Thyroid gland (tissue), 4 donors: ENCODE measurements at regions not wholly inside any gene's neighbourhood (a gene's known extent, or its start where the extent isn't known, plus 50 kb on each side); places are given as distances from the start of the nearest gene placed in this dataset.

Experiments
- DNase-seq, 2 donors: peaks; one replicate each; pipeline ENCODE4 v3.0.0-alpha.2; 2019
- H3K27ac ChIP-seq, 3 donors: fragments of 200-600 bp; sonication (generic); 1 replicate in 2 of 3; 2 replicates in 1 of 3; pipeline ENCODE4 v1.5.1; 2016 to 2019; ENCODE audit warnings: mild to moderate bottlenecking in 1 of 3, moderate library complexity in 1 of 3
- H3K27me3 ChIP-seq: fragments of 200-600 bp; sonication (generic); one replicate; pipeline ENCODE4 v1.5.1; 2019
- H3K36me3 ChIP-seq, 2 donors: fragments of 200-600 bp; sonication (generic); one replicate each; pipeline ENCODE4 v1.5.1; 2016 to 2019
- H3K4me1 ChIP-seq, 2 donors: fragments of 200-600 bp; sonication (generic); one replicate each; pipeline ENCODE4 v1.5.1; 2017 to 2019
- H3K4me3 ChIP-seq, 3 donors: fragments of 200-600 bp; sonication (generic); replicated peaks in 1 of 3; 1 replicate in 2 of 3; 2 replicates in 1 of 3; pipeline ENCODE4 v1.5.1; 2016; ENCODE audit warnings: mild to moderate bottlenecking in 1 of 3
- H3K9me3 ChIP-seq: fragments of 200-600 bp; sonication (generic); one replicate; pipeline ENCODE4 v1.5.1; 2017
- POLR2A ChIP-seq, 2 donors: fragments of 450-650 bp; IDR thresholded peaks; one replicate each; pipeline ENCODE4 v1.6.1; 2017; ENCODE audit warnings: antibody characterized with exemption in 2 of 2, mild to moderate bottlenecking in 2 of 2, moderate library complexity in 1 of 2
- WGBS, 2 donors: methylation state at CpG; one replicate each; pipeline ENCODE4 v1.1.5; 2017; 5-methylcytosine and 5-hydroxymethylcytosine counted together
- intact Hi-C: fragments of 100-400 bp; cut with DNase I; formaldehyde crosslinking; loops from one replicate; pipeline ENCODE4 v1.15.1; 2023
- TF ChIP-seq, protein P1 (sequence below), 6 experiments: fragments of 200-600 bp in 3 of 6; fragments of 450-650 bp in 3 of 6; sonication (generic) in 3 of 6; IDR thresholded peaks; one replicate each; pipeline ENCODE4 v1.5.1; 2016 to 2019; ENCODE audit warnings: antibody characterized with exemption in 6 of 6, mild to moderate bottlenecking in 2 of 6, inconsistent platforms in 1 of 6, moderate library complexity in 1 of 6

- Histone ChIP-seq H3K4me1 (no peaks in the 10 kb centered on the region), H3K36me3 (no peaks in the 10 kb centered on the region), H3K27ac (no peak overlapping the region), H3K9me3 (no peaks in the 10 kb centered on the region), H3K4me3 (no peak overlapping the region), H3K27me3 (no peaks in the 10 kb centered on the region)
- intact Hi-C loops: no loop called here
- 88 to 92% methylated on average over 3 of the region's 3 CpGs for whole genome bisulfite sequencing, 2 donors
- TF ChIP-seq, protein P1, sequence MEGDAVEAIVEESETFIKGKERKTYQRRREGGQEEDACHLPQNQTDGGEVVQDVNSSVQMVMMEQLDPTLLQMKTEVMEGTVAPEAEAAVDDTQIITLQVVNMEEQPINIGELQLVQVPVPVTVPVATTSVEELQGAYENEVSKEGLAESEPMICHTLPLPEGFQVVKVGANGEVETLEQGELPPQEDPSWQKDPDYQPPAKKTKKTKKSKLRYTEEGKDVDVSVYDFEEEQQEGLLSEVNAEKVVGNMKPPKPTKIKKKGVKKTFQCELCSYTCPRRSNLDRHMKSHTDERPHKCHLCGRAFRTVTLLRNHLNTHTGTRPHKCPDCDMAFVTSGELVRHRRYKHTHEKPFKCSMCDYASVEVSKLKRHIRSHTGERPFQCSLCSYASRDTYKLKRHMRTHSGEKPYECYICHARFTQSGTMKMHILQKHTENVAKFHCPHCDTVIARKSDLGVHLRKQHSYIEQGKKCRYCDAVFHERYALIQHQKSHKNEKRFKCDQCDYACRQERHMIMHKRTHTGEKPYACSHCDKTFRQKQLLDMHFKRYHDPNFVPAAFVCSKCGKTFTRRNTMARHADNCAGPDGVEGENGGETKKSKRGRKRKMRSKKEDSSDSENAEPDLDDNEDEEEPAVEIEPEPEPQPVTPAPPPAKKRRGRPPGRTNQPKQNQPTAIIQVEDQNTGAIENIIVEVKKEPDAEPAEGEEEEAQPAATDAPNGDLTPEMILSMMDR (IDR thresholded peaks at IDR 0.05): no peak
- TF ChIP-seq POLR2A (IDR thresholded peaks at IDR 0.05): no peak
- no peak for DNase-seq
These were observed 73.1 kb downstream of the OXSM start for GRCh38 chr3:25863011-25863415.

DNA sequence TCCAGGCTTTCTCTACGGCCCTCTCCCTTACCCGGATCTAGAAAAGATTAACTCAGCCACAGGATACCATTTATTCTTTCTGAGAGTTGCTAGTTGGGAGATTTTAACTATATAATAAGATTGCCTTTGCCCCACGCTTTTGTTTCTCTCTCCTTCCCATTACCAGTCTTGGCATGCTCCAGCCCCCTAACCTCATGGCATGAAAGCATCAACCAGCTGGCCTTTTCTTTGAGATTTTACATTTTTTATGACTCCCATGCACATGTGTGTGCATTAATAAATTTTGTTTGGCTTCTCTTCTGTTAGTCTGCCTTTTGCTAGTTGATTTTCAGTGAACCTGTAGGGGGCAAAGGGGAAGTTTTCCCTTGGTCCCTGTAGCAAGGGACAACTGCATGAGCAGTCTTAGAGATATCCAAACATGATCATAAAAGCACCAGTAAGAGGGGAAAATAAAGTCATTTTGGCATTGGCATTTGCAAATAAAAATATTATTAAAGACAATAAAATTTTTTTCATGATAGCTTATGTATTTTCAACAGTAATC is 73.6 kb downstream of the OXSM start:
- Histone ChIP-seq H3K27ac (no peak overlapping the region), H3K36me3 (no peaks in the 10 kb centered on the region), H3K9me3 (no peaks in the 10 kb centered on the region), H3K4me3 (no peak overlapping the region), H3K4me1 (no peaks in the 10 kb centered on the region), H3K27me3 (no peaks in the 10 kb centered on the region)
- DNase-seq: no peak
- intact Hi-C loops: no loop called here
- 80 to 84% methylated on average over 3 of the region's 3 CpGs for WGBS, 2 donors
- TF ChIP-seq, protein P1 (IDR thresholded peaks at IDR 0.05): no peak
- no peak for TF ChIP-seq POLR2A (IDR thresholded peaks at IDR 0.05)

- Histone ChIP-seq H3K27me3 (no peaks in the 10 kb centered on the region), H3K4me3 (no peak overlapping the region), H3K9me3 (no peaks in the 10 kb centered on the region), H3K27ac (no peak overlapping the region), H3K36me3 (no peaks in the 10 kb centered on the region), H3K4me1 (no peaks in the 10 kb centered on the region)
- DNase-seq: no peak
- TF ChIP-seq POLR2A (IDR thresholded peaks at IDR 0.05): no peak
- TF ChIP-seq, protein P1 (IDR thresholded peaks at IDR 0.05): no peak
- intact Hi-C loops: no loop called here
These were observed 80.6 kb downstream of the OXSM start for GRCh38 chr3:25870452-25870851.

DNA sequence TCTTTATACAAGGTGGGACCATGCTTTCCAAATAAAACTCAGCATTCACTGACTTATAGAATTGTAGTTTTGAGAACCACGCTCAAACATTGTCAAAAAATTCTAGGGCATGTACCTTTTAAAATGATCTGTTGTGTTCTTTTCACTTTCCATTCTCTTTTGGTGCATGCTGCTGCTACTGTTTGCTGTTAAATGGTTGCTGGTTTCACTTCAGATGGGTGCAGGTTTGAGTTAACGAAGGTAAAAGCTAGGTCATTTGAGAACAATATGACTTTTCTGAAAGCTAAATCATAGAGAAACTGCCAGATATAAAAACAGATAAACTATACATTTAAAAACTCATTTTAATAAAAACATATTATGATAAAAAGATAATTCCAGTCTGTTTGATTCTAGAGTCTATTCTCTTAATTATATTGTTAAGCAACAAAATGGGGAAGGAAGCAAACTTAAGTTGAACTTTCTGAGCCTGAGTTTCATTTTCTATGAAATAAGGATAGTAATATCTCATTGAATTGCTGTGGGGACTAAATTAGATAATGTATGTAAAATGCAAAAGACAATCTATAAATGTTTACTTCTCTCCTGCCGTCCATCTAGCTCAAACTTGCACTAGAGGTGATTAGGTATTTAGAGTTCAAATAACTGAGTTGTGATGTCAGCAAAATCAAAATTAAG is 82.4 kb downstream of the OXSM start:
- Histone ChIP-seq H3K4me3 (no peak overlapping the region), H3K27me3 (no peaks in the 10 kb centered on the region), H3K9me3 (no peaks in the 10 kb centered on the region), H3K27ac (no peak overlapping the region), H3K4me1 (no peaks in the 10 kb centered on the region), H3K36me3 (no peaks in the 10 kb centered on the region)
- intact Hi-C loops: no loop called here
- TF ChIP-seq, protein P1 (IDR thresholded peaks at IDR 0.05): no peak
- TF ChIP-seq POLR2A (IDR thresholded peaks at IDR 0.05): no peak
- 84 to 89% methylated on average over 3 of the region's 3 CpGs for WGBS, 2 donors
- DNase-seq: no peak

DNA sequence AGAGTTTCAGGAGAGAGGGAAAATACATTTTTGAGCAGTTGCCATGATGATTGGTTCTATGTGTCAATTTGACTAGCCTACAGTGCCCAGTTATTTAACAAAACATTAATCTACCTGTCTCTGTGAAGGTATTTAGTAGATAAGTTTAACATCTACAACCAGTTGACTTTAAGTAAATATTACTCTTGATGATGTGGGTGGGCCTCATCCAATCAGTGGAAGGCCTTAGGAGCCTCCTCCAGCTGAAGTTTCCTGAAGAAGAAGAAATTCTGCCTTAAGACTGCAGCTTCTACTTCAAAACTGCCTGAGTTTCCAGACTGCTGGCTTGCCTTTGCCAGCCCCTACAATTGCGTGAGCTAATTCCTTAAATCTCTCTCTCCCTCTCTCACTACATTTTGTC is 93.6 kb downstream of the OXSM start:
- no peak overlapping the region for H3K4me3 ChIP-seq
- no peak overlapping the region for H3K27ac ChIP-seq
- no peaks in the 10 kb centered on the region for H3K27me3 ChIP-seq
- intact Hi-C loops: no loop called here
- TF ChIP-seq, protein P1 (IDR thresholded peaks at IDR 0.05): no peak
- no peak for TF ChIP-seq POLR2A (IDR thresholded peaks at IDR 0.05)
- WGBS, 2 donors: 97% methylated on average over 1 of the region's 1 CpG
- no peaks in the 10 kb centered on the region for H3K4me1 ChIP-seq
- H3K36me3 ChIP-seq: no peaks in the 10 kb centered on the region
- H3K9me3 ChIP-seq: no peaks in the 10 kb centered on the region
- DNase-seq: no peak
